IPS-15b (cell line): ENCODE measurements at regions not wholly inside any gene's neighbourhood (a gene's known extent, or its start where the extent isn't known, plus 50 kb on each side); places are given as distances from the start of the nearest gene placed in this dataset.

Experiments used
- H3K27me3 ChIP-seq: one replicate; pipeline ENCODE4 v1.6.1; 2013; ENCODE audit warnings: low read length; ENCODE audit not compliant: control insufficient read depth, insufficient read depth
- H3K36me3 ChIP-seq: one replicate; pipeline ENCODE4 v1.6.1; 2013; ENCODE audit warnings: low read length; ENCODE audit not compliant: control insufficient read depth, insufficient read depth
- H3K4me1 ChIP-seq: one replicate; pipeline ENCODE4 v1.6.1; 2013; ENCODE audit warnings: mild to moderate bottlenecking, low read length; ENCODE audit not compliant: control insufficient read depth, insufficient read depth
- H3K4me3 ChIP-seq: one replicate; pipeline ENCODE4 v1.5.1; 2013; ENCODE audit warnings: low read depth, low read length
- H3K9ac ChIP-seq: one replicate; pipeline ENCODE4 v1.6.1; 2013; ENCODE audit warnings: low read depth, mild to moderate bottlenecking, low read length
- H3K9me3 ChIP-seq: one replicate; pipeline ENCODE4 v1.6.1; 2013; ENCODE audit warnings: mild to moderate bottlenecking, low read length; ENCODE audit not compliant: control insufficient read depth, insufficient read depth

GRCh38 chr22:46086577-46087335 lies 63.6 kb upstream of the PPARA start:
- H3K36me3 ChIP-seq, result no peaks in the 10 kb centered on the region
- H3K4me3 ChIP-seq, result no peak overlapping the region
- no peaks in the 10 kb centered on the region for H3K4me1 ChIP-seq
- no peak overlapping the region for H3K9ac ChIP-seq
- no peaks in the 10 kb centered on the region for H3K9me3 ChIP-seq
- H3K27me3 ChIP-seq, result no peaks in the 10 kb centered on the region

- no peak overlapping the region for H3K4me3 ChIP-seq
- H3K27me3 ChIP-seq, result no peaks in the 10 kb centered on the region
- H3K4me1 ChIP-seq, result no peaks in the 10 kb centered on the region
- no peak overlapping the region for H3K9ac ChIP-seq
- H3K9me3 ChIP-seq, result no peaks in the 10 kb centered on the region
- no peaks in the 10 kb centered on the region for H3K36me3 ChIP-seq
Measured at GRCh38 chr22:46087336-46087690, 63.0 kb upstream of the PPARA start.

DNA sequence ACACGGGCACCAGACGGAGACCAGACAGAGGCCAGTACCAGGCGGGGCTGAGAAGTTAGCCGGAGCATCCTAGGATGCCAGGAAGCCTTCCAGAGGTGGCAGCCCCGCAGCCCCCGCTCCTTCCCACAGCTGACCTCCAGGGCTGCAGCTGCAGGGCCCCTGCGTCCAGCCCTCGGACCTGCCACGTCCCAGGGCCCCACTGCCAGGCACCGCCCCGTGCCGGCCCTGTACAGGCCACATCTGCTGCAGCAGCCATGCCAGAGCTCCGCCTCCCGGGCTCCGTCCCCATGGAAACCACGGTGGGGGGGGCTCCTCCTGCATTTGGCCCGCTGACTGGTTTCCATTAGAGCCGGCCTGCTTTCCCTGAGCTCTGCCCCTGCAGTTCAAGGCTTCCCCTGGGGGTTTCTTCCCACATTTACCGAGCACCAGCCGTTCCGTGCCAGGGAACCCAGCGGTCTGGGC lies 62.5 kb upstream of the PPARA start:
- no peaks in the 10 kb centered on the region for H3K36me3 ChIP-seq
- H3K4me3 ChIP-seq, result no peak overlapping the region
- no peaks in the 10 kb centered on the region for H3K9me3 ChIP-seq
- H3K27me3 ChIP-seq, result no peaks in the 10 kb centered on the region
- no peaks in the 10 kb centered on the region for H3K4me1 ChIP-seq
- no peak overlapping the region for H3K9ac ChIP-seq

DNA sequence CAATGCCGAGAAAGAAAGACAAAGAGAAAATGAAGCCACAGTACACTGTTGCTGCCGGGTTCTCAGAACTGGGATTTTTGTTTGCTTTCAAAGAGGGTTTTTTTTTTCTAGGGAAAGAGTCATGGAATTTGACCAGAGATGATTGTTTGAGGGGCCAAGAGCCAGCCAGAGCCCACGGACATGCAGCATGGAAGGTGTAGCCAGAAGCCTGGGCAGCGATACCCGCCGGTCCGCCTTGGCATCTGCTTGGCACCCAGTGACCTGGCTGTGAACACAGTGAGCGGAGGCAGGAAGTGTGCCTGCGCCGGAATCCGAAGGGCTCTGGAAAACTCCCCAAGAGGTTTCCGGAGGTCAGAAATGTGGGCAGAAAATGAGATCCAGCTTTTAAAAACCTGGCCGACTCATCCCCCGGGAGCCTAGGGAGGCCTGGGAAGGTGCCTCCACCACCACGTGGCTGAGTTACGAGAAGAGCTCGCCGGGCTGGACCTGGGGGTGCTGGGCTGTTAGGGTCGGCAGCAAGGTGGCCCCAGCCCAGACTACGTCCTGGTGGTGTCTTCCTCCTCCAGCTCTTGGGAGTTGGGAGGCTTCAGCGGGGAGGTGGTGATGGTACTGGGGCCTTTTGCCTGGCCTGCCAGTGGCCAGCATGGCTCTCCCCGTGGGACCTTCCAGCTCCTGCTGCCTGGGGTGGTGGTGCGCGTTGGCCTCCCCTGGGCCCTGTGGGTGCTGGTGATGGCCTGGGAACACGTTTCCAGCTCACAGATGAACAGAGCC lies 61.6 kb upstream of the PPARA start:
- H3K27me3 ChIP-seq, result no peaks in the 10 kb centered on the region
- H3K4me1 ChIP-seq, result no peaks in the 10 kb centered on the region
- H3K9me3 ChIP-seq, result no peaks in the 10 kb centered on the region
- no peaks in the 10 kb centered on the region for H3K36me3 ChIP-seq
- H3K9ac ChIP-seq, result no peak overlapping the region
- no peak overlapping the region for H3K4me3 ChIP-seq

- no peak overlapping the region for H3K9ac ChIP-seq
- no peaks in the 10 kb centered on the region for H3K9me3 ChIP-seq
- no peaks in the 10 kb centered on the region for H3K36me3 ChIP-seq
- no peak overlapping the region for H3K4me3 ChIP-seq
- H3K4me1 ChIP-seq, result no peaks in the 10 kb centered on the region
- no peaks in the 10 kb centered on the region for H3K27me3 ChIP-seq
Measured at GRCh38 chr22:46089426-46090035, 60.8 kb upstream of the PPARA start.

DNA sequence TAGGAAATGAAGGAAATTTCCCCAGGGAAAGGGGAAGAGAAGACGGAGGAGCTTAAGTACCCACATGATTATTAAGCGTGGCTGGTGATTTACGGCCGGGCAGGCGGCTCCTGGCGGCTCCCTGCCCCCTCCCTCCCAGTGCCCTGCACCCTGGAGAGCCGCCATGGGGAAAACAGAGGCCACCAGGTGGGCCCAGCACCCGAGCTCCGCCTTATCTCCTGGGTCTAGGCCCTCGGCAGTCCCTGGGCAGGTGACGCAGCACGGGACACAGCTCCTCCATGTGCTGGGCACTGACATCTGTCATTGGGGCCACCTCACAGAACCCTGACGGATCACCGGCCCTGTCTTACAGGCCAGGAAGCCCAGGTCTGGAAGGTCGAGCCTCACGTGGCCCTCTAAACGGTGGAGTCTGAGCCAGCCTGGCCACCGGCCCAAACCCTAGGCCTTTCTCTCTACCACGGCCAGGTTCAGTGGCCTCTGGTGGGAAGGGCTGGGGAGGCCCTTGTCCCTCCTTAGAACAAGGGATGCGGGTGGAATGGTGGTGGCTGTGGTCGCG lies 60.2 kb upstream of the PPARA start:
- H3K9me3 ChIP-seq, result no peaks in the 10 kb centered on the region
- no peaks in the 10 kb centered on the region for H3K27me3 ChIP-seq
- H3K4me3 ChIP-seq, result no peak overlapping the region
- no peaks in the 10 kb centered on the region for H3K36me3 ChIP-seq
- no peak overlapping the region for H3K9ac ChIP-seq
- no peaks in the 10 kb centered on the region for H3K4me1 ChIP-seq

DNA sequence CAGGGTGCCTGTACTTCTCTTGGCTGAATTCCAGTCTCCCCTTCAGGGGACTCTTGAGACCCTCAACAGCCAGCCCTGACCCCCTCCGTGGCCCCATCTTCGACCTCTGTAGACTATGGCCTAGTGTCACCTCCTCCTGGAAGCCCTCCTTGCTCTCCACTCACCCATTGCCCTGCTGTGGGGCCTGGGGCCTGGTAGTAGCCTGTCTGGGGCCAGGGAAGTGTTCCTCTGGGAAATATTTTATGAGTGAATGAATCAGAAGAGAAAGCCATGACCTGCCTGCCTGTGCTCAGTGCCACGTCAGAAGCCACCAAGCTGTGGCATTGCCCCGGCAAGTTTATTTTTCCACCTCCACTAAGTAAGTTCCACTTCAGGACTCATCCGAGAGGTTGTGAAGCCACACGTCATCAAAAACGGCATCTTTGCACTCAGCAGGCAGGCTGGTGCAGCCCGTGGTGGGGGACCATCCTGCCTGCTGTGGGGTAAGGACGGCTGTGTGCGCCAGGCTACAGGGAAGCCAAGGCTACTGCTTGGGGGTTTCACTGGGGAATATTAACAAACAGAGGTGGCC lies 59.6 kb upstream of the PPARA start:
- no peak overlapping the region for H3K4me3 ChIP-seq
- H3K9me3 ChIP-seq, result no peaks in the 10 kb centered on the region
- no peak overlapping the region for H3K9ac ChIP-seq
- H3K36me3 ChIP-seq, result no peaks in the 10 kb centered on the region
- no peaks in the 10 kb centered on the region for H3K27me3 ChIP-seq
- H3K4me1 ChIP-seq, result no peaks in the 10 kb centered on the region

- Histone ChIP-seq H3K4me3 (no peak overlapping the region), H3K9ac (no peak overlapping the region), H3K4me1 (no peaks in the 10 kb centered on the region), H3K27me3 (no peaks in the 10 kb centered on the region), H3K36me3 (no peaks in the 10 kb centered on the region), H3K9me3 (no peaks in the 10 kb centered on the region)
Measured at GRCh38 chr22:46091277-46091977, 58.9 kb upstream of the PPARA start.

DNA sequence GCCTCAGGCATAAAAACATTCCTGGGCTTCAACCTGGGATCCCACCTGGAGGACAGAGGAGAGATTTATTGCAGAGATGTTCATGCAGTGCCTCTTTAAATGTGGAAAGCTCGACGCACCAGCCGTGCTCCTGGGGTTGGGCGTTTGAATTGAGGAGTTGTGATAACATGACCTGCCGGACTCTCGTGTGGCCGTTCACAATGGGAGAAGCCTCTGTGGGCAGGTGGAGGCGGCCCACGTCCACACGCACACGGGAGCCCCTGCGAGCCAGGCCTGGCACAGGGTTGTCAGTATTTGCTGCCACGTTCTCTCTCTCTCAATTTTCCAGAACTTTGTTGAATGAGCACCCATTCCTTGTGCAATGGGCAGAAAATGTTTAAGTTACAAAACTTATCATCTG lies 58.3 kb upstream of the PPARA start:
- Histone ChIP-seq H3K4me3 (no peak overlapping the region), H3K27me3 (no peaks in the 10 kb centered on the region), H3K4me1 (no peaks in the 10 kb centered on the region), H3K36me3 (no peaks in the 10 kb centered on the region), H3K9ac (no peak overlapping the region), H3K9me3 (no peaks in the 10 kb centered on the region)

- Histone ChIP-seq H3K9ac (no peak overlapping the region), H3K27me3 (no peaks in the 10 kb centered on the region), H3K4me3 (no peak overlapping the region), H3K36me3 (no peaks in the 10 kb centered on the region), H3K4me1 (no peaks in the 10 kb centered on the region), H3K9me3 (no peaks in the 10 kb centered on the region)
Measured at GRCh38 chr22:46092670-46093410, 57.5 kb upstream of the PPARA start.

DNA sequence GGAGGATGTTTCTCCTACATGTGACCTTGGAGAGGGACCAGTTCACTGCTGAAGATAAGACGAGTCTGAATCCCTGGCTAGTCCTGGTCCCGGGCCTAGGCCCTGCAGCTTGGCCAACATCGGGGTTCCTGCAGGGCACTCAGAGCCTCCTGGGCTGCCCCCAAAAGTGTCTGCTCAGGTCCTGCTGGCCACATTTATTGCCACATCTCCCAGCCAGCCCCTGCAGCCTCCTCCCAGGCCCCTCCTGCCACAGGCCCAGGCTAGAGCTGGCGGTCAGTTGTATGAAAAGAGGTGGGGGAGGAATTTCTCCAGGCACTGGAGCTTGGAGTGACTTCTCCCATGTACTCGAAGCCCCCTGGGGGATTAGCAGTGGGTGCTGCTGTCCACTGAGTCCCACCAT lies 56.5 kb upstream of the PPARA start:
- Histone ChIP-seq H3K4me3 (no peak overlapping the region), H3K27me3 (no peaks in the 10 kb centered on the region), H3K9me3 (no peaks in the 10 kb centered on the region), H3K9ac (no peak overlapping the region), H3K36me3 (no peaks in the 10 kb centered on the region), H3K4me1 (no peaks in the 10 kb centered on the region)
